WTC11 (cell line): ENCODE measurements at regions not wholly inside any gene's neighbourhood (a gene's known extent, or its start where the extent isn't known, plus 50 kb on each side); places are given as distances from the start of the nearest gene placed in this dataset.

ENCODE experiments used
- HMGA2 ChIP-seq: fragments of 250-450 bp; sonication (Bioruptor Pico); IDR thresholded peaks from 2 replicates; pipeline ENCODE4 v1.4.0; 2021; ENCODE audit warnings: mild to moderate bottlenecking, moderate library complexity
- IRF2 ChIP-seq: sonication (generic); formaldehyde crosslinking; IDR thresholded peaks from 2 replicates; pipeline ENCODE4 v1.8.0; 2022; ENCODE audit warnings: low read depth, missing genetic modification reagents, borderline replicate concordance
- SMAD4 ChIP-seq: sonication (generic); formaldehyde crosslinking; IDR thresholded peaks from 2 replicates; pipeline ENCODE4 v1.8.0; 2022; ENCODE audit warnings: mild to moderate bottlenecking, missing genetic modification reagents
- TCF7 ChIP-seq: sonication (generic); formaldehyde crosslinking; IDR thresholded peaks from 2 replicates; pipeline ENCODE4 v1.8.0; 2022; ENCODE audit warnings: mild to moderate bottlenecking, low read depth, missing genetic modification reagents, moderate library complexity
- TEAD1 ChIP-seq: sonication (generic); formaldehyde crosslinking; IDR thresholded peaks from 2 replicates; pipeline ENCODE4 v1.8.0; 2022; ENCODE audit warnings: mild to moderate bottlenecking, missing genetic modification reagents
- TEAD4 ChIP-seq: sonication (generic); formaldehyde crosslinking; IDR thresholded peaks from 2 replicates; pipeline ENCODE4 v1.8.0; 2022; ENCODE audit warnings: mild to moderate bottlenecking, missing genetic modification reagents
- ZNF232 ChIP-seq: sonication (generic); formaldehyde crosslinking; IDR thresholded peaks from 2 replicates; pipeline ENCODE4 v1.8.0; 2022; ENCODE audit warnings: mild to moderate bottlenecking, missing genetic modification reagents
- TF ChIP-seq, protein P1 (sequence below): fragments of 250-450 bp; sonication (Bioruptor Pico); conservative IDR thresholded peaks from 2 replicates; pipeline ENCODE4 v1.9.0; 2021; ENCODE audit warnings: mild to moderate bottlenecking
- TF ChIP-seq, protein P2 (sequence below): sonication (generic); formaldehyde crosslinking; IDR thresholded peaks from 2 replicates; pipeline ENCODE4 v1.8.1; 2022; ENCODE audit warnings: mild to moderate bottlenecking, missing genetic modification reagents, moderate library complexity, borderline replicate concordance
- TF ChIP-seq, protein P3 (sequence below): fragments of 250-450 bp; sonication (Bioruptor Pico); IDR thresholded peaks from 2 replicates; pipeline ENCODE4 v1.9.0; 2021; ENCODE audit warnings: mild to moderate bottlenecking
- TF ChIP-seq, protein P4 (sequence below): sonication (generic); formaldehyde crosslinking; IDR thresholded peaks from 2 replicates; pipeline ENCODE4 v1.8.1; 2022; ENCODE audit warnings: mild to moderate bottlenecking, moderate library complexity, missing genetic modification reagents

DNA sequence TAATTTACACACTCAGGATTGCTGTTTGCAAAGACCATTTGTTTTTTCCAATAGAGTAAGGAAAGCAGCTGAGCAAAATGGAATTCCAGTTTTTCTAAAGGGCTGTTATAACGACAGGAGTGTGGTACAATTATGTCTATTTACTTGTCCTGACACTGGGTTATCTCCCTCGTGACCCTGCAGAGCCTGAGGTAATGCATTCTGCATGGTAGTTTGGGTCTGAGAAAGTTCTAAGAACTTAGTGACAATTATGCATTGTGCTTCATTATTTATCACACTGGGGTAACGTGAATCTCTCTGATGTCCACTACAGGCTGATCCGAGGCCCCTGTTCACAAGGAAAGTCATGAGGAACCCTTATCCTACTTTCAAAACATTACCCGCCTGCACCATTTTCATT lies 50.7 kb upstream of the EDNRB start (continued):
- TF ChIP-seq IRF2 (CRISPR knock-in tag) (no peak), TCF7 (no peak), ZNF232 (CRISPR knock-in tag) (no peak), HMGA2 (CRISPR knock-in tag) (no peak), TEAD1 (no peak), SMAD4 (CRISPR knock-in tag) (no peak), TEAD4 (CRISPR knock-in tag) (no peak)
- TF ChIP-seq, protein P1, sequence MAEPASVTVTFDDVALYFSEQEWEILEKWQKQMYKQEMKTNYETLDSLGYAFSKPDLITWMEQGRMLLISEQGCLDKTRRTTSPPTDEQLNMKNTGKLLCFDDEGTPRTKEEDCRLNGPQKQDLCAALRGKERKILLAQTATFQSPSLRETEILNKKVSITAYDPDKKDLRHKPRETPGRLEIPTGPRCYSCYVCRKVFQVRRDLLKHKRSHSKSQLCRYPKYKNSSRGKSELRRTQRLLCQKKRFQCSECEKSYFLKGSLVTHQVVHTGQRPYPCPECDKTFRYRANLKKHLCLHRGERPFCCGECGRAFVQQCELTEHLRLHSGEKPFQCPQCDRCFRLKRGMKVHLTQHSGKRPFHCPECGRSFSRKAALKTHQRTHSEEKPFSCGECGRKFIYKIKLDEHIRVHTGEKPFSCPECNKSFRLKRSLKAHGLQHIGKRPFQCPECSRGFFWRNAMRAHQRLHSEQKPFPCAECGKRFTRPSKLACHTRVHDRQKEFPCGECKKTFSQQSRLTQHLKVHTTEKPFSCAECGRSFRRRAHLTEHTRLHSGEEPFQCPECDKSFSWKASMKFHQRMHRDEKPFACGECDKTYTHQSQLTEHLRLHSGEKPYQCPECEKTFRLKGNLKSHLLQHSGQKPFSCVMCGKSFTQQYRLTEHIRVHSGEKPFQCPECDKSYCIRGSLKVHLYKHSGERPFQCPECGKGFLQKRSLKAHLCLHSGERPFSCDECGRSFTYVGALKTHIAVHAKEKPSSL, result no peak
- TF ChIP-seq, protein P2, sequence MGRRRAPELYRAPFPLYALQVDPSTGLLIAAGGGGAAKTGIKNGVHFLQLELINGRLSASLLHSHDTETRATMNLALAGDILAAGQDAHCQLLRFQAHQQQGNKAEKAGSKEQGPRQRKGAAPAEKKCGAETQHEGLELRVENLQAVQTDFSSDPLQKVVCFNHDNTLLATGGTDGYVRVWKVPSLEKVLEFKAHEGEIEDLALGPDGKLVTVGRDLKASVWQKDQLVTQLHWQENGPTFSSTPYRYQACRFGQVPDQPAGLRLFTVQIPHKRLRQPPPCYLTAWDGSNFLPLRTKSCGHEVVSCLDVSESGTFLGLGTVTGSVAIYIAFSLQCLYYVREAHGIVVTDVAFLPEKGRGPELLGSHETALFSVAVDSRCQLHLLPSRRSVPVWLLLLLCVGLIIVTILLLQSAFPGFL (CRISPR knock-in tag), result no peak
- TF ChIP-seq, protein P3, sequence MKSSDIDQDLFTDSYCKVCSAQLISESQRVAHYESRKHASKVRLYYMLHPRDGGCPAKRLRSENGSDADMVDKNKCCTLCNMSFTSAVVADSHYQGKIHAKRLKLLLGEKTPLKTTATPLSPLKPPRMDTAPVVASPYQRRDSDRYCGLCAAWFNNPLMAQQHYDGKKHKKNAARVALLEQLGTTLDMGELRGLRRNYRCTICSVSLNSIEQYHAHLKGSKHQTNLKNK, result no peak
- TF ChIP-seq, protein P4, sequence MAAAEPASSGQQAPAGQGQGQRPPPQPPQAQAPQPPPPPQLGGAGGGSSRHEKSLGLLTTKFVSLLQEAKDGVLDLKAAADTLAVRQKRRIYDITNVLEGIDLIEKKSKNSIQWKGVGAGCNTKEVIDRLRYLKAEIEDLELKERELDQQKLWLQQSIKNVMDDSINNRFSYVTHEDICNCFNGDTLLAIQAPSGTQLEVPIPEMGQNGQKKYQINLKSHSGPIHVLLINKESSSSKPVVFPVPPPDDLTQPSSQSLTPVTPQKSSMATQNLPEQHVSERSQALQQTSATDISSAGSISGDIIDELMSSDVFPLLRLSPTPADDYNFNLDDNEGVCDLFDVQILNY, result no peak
- TF ChIP-seq, all 79 proteins: peak for 0
